Renal pelvis (tissue), 1 donor: ENCODE measurements at regions not wholly inside any gene's neighbourhood (a gene's known extent, or its start where the extent isn't known, plus 50 kb on each side); places are given as distances from the start of the nearest gene placed in this dataset.

Experiments used
- DNase-seq: peaks from one replicate; pipeline ENCODE4 v3.0.0-alpha.2; 2013

DNA sequence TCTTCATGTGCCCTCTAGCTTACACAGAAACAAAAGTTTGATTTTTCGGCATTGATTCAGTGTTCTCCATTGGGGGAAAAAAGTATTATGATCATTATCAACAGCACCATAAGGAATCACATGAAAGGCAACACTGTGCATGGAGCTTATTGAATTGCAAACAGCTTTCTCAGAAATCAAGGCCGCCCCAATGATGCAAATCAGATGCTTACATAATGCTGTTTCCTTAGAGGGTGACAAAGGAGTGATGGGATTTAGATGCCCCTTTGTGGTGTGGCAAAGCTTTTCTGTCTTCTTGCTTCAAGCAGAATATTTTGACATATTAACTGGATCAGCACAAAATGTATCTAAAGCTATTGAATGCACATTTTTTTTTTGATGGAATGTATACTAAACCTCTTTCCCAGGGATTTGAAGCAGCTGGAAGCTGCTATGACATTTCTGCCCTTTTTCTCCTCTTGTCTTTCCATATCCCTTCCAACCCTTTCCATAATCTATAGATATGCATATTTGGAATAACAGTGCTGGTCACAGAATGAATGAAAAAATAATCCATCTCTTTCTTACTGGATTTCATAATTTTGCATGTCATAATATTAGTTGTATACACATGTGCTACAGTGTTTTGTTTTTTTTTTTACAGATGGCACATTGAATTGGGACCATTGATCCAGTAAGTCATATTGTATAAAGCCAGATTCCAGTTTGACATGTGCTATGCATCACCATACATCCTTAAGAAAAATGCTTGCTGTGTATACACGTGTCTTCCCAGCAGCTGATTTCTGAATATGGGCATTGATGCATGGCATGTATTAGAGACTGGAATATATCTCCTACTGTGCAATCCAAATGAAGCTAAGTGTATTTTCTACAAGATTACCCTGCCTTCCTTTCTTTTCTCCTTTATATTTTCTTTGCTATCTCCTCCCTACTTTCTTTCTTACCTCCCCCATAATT, 259.7 kb upstream of the DCN start:
- no peak for DNase-seq

DNA sequence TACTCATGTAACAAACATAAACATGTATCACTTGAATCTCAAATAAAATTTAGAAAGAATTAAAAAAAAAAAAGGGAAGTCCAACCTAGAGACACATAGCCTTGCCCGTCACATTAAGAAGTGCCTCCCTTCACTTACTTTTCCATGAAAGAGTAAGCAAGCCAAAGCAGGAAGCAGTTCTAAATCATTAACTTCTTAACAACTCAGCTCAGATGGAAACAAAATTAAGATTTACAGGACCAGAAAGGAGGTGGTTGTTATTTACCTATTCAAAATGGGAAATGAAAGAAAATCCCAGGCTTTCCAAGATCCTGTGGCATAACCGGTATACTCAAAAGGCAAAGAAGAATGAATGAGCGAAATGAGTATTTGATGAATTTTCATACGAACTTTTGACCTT, 258.6 kb upstream of the DCN start:
- DNase-seq, result peak; percentile 65

DNA sequence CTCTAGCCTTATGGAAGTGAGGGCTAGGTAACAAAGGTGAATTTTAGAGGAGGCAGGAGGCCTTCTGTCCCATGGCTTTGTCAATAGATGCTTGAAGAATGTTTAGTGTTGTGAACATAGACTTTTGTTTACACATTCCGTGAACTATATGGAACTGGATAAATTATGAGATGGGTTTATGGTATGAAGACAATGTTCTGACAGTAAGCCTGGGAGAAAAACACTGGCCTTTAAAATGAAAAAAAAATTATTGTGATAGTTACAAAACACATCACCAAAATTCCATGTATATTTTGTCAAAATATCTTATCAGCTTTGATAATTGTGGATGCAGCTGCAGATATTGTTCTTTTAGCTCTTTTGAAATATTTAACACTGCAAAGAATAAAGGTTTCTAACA, 251.5 kb upstream of the DCN start:
- DNase-seq, result no peak

DNA sequence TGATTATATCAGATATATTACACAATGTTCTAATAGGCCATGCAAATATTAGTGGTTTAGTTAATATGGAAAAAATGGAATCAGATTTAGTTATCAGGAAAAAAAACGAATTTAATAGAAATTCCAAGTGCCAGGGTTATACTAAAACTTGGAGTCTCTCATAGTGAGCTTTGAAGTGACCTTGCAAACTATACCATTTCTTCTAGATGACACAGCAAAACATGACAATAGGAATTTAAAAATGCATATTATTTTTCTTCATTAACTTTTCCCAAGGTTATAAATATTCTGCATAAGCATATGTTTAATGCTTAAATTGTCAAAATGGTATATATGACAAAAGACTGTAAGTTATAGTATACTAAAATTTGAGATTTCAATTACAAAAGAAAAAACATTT, 250.1 kb upstream of the DCN start:
- DNase-seq, result no peak

DNA sequence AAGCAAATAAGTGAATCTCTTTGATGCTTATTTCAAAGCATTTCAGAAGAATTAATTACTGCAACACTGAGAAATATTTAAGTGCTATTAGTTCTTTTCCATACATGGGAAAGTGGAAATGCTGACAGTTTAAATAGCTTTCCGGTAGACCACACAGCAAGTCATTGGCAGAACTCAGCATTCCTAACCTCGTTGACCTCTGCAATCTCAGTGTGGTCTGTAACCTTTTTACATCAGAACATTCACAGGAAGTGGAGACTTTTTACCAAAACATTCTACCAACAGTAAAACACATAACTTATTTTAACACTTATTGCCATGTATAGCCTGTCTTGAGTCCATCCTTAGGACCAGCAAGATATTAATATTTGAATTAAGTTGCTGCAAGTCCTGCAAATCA, 249.5 kb upstream of the DCN start:
- DNase-seq, result peak; percentile 76

DNA sequence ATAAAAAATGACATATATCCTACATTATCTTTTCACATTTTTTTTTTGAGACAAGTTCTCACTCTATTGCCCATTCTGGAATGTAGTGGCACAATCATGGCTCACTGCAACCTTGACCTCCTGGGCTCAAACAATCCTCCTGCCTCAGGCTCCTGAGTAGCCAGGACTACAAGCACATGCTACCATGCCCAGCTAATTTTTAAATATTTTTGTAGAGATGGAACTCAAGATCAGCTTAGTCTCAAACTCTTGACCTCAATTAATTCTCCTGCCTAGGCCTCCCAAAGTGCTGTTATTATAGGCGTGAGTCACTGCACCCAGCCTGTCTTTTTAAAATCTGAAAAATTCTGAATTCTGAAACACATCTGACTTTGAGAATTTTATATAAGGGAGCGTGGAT, 241.9 kb upstream of the DCN start:
- DNase-seq, result no peak

DNA sequence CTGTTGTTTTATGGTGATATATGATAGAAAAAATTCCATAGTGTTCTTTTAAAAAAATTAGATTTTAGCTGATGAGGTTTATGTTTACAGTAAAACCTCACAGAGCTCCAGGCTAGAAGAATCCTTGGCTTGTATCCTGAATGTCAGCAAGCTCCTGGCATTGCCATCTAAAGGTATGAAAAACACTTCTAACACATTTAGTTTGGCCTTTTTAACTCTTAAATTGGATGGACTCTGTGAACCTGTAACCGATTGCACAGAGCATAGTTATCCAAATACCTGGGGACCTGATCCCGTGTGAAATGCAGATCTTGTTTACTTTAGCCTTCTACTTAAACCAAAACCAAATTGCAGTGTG, 241.1 kb upstream of the DCN start:
- no peak for DNase-seq

DNA sequence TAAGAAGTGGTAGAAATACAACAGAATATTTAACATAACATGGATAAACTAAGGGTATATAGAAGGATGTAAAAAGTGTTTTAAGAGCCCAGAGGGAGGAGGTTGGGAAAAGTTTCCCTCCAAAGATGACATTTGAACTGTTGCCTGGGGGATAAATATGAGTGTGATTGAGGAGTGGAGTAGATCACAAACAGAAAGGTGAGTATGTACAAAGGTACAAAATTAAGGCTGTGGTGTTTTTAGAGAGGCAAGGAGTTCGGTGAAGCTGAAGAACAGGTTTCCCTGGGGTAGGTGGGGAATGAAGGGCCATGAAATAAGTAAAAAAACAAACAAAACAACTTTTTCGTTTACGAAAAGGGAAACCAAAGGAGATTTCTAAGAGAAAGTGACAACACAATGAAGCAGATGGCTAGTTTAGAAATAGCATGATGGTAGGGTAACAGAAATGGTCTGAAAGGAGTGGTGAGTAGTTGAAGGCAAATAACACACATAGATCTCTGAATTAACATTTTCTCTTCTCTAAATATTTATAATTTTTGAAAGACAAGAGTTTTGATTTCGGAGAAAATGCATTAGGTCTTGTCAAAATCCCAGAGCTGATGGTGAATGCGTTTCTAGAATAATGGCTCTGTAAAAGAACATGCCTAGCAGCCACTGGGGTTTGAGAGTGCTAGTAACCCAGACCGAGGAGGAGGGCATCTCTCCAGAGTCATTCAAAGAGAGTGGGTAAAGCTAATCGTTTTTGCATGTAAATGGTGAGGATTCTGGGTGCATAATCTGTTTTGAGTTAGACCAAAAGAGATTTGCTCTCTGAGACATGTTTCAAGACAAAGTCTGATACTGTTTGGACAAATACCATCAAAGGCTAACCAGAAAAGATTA, 240.4 kb upstream of the DCN start:
- no peak for DNase-seq

DNA sequence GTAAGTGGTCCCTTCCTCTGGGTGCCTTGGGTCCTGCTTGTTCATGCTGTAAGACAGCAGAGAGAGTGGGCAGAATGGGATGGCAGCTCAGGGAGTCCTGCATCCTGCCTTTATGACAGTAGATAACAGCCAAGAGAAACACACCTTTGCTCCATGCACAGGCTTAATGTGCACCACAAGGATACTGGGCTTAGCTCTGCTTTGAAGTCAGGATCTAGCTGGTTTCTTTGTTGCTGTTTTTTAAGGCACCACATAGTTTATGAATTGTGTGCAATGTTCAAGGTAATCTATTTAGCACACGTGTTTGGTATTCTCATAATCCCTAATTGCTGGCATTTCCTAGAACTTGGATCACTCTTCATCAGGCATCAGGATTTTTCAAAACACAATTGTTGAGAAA, 239.5 kb upstream of the DCN start:
- DNase-seq, result no peak

DNA sequence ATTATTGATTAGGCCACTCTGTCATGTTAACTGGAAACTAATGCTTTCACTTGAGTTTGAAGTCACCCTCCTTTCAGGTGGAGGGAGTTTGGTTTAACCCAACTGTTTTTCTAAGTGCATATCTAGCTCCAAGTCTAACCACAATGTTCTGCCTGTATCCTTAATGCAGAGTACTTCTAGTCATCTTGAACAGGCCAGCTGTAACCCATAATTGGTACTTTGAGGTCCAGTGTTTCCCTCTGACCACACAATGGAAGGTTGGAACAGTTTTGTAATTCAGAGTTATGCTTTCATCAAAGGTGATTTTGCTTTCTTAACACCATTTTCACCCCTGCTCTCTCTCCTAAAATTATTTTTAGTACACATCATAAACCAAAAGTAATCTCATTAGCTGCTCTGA, 237.2 kb upstream of the DCN start:
- no peak for DNase-seq

DNA sequence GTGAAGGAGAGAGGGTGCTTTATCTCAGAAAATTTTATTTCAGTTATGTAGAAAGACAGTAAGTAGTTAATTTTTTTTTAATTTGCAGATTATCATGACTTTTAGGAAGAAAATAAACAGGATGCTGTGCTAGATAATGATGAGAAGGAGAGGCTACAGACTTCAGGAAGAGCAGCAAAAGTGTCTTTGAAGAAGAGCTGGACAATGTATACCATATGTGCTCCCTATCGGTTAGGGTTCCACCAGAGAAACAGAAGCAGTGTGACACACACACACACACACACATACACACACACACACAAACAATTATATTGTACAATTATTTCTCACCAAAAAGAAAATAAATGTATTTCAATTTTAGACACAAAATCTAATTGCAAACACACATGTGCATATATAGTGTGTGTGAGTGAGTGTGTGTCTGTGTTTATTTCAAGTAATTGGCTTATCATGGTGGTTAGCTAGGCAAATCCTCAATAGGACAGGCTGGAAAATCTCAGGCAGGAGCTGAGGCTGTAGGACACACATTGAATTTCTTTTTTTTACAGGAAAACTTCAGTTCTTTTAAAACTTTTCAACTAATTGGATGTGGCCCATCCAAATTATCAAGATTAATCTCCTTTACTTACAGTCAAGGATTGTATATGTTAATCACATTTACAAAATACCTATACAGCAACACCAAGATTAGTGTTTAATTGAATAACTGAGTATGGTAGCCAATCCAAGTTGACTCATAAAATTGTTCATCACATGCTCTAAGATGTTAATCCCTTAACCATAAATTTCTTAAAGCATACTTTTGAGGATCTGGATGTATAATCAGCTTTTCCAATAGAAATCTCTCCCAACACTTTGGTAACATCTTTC, 235.8 kb upstream of the DCN start:
- no peak for DNase-seq

DNA sequence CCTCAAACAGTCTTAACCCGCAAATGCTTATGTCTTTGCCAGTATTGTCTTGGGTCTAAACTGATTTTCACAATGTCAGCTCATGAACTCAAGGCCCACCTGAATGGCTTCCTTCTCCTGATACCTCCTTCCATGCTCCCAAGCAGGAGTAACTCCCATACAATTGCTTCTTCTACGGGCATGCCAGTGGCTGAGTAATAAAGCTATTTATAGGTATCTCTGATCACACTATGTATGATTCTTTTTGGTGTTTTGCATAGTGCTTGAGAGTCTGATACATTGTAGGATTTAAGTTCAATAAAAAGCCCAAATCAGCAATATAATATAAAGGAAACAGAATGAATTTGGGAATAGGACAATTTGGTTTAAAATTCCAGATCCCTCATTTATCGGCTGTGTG, 235.0 kb upstream of the DCN start:
- no peak for DNase-seq

DNA sequence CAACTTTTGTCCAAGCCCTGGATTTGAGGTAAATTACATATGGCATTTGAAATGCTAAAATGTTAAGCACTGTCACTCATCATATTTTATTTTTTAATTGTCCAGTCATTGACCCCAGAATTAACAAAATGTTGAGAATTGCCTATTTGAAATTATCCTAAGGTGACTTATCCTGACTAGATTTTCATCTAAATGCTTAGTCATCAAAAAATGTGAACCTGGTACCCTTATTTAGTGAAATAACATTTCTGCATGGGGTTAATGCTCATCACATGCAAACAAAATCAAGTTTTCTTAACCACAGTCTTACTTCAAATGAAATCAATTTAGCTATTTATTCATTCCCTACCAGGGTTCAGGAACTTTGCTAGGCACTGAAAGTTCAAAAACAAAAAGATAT, 232.0 kb upstream of the DCN start:
- DNase-seq, result no peak

DNA sequence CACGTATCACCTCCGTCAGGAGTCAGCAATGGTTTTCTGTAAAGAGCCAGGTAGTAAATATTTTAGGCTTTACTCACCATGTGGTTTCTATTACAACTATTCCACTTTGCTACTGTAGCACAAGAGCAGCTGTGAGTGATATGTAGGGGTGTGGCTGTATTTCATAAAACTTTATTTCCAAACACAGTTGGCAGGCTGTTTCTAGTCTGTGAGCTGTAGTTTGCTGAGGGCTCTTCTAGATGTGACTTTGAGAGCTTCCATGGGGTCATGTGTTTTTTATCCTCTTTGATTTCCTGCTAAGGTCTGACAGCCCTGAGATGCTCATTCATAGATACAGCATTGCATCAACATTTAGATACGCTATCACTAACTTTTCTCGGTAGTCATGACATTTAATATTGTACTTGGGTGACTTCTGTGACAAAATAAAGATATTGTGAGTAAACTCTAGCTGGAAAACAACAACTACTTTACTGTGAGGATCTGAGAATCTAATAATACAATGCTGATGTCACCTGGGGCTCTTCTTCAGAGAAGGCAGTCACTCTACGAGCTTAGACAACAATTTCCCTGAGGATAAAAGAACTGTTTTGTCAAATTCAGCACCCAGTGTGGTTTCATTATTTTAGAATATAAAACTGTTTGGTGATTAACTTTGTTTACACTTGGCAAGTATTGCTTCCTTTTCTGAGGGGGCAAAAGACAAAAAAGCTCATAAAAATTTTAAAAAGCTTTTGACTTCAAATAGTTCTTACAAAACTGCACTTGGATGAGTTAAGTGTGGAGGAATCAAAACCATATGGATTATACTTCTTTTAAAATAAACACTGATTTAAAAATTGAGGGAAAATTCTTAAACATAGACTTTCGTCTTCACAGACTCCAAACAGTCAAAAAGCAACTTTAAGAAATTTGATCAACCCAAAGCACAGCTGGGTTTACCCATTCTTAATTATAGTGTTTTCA, 231.2 kb upstream of the DCN start:
- DNase-seq, result no peak

DNA sequence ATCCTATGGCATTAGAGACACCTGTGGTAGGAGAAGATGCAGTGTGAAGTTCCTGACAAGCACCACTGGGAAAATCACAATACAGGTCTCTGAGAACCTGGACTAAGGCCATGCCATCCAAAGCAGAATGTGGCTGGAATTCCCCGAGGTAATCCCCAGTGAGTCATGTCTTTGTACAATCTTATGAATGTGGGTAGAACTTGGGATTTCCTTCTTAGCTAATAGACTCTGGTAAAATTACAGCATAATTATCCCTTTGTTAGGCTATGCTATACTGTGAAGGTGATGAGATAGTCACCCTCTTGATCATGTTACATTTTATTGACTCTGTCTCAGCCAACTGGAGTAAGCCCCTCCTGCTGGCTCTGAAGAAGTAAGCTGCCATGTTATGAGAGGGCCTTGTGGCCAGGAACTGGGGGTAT, 224.3 kb upstream of the DCN start:
- DNase-seq, result no peak

DNA sequence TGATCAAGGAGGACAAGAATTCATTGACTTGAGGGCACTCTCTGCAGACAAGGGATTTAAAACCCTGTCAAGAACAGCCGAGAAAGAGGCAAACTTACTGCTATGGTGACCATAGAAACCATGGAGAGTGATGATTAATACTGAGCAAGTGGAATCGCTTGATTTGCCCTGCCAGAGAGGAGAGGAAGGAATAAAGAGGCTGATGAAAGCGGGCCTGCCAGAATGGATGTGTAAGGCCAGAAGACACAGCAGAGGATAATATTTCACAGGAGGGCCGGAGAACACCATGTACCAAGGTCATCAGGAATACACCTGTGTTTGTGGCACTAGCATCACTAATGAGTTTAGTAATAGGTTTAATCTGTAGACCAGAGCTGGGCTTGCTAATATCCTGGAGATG, 221.8 kb upstream of the DCN start:
- DNase-seq, result no peak

DNA sequence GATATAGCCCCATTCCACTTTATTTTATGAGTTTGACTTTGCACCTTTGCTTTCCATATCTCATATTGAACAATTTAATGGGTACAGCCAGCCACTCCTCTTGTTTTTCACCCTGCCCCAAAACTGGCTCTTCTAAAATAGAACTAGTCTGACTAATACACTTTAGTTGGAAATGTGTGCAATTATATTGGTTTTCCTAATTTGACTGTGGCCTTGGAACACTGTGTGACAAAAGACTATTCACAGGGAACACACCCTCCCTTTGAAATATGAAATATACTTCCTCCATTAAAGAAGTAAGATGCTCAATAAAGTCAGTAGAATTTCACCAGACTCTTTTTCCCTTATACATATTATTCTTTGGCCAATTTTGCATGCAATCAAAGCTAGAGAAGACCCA, 218.6 kb upstream of the DCN start:
- DNase-seq, result no peak

DNA sequence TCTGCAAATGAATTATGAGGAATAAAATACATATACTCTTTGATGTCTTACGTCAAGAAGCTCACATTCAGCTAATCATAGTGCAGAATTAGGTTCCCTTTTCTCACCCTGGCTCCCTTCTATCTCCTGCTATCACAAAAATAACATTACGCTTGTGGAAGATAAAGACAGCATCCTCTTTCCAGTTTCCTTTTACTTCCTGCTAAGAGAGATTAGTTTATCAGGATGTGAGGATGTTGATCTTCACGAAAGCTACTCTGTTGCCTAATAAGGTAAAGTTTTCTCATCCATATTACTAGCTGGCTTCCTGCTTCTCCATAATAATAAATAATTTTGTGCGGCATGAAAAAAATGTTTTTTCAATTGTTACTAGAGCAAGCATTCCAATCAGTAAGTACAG, 217.7 kb upstream of the DCN start:
- no peak for DNase-seq

DNA sequence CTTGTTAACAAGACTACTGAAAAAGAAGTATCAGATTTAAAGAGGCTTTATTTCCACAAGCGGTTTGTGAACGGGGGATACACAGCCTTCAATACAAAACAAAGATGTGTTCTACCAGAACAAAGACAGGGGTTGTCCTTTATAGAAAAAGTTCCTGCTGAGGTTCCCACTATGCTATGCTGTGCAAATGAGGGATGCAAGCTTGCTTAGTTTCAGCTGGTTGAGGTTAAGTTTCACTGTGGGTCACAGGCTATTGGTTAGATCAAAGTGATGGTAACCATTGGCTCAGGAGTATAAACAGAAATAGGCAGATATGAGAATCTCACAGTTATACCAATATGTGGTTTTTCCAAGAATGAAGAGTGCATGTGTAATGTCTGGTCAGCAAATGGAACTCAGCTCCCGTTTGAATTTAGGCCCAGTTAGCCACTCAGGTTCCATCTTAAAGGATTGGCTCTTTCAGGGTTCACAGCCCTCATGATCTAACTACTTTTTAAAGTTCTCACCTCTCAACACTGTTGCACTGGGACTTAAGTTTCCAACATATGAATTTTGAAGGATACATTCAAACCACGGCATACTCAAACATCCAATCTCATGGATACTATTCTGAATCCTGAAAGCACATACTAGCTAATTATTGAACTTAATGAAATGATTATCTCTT, 215.4 kb upstream of the DCN start:
- no peak for DNase-seq

DNA sequence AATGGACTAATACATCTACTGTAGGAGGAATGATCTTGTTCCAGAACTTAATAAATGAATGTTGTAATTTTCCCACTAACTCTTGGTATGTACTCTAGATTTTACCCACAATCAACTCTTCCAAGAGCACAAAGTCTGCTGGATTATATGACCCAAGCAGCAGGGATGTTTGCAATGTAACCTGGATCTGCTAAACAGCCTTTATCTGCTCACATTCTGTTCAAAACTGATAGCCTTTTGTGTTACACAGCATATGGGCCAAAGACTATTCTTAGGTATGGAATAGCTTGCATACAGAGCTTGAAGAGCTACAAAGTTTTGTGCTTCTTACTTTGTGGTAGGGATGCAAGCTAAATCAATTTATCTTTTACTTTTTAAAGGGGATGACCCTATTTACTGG, 213.7 kb upstream of the DCN start:
- DNase-seq, result no peak
